MM.1S (cell line): ENCODE measurements at regions not wholly inside any gene's neighbourhood (a gene's known extent, or its start where the extent isn't known, plus 50 kb on each side); places are given as distances from the start of the nearest gene placed in this dataset.
A peak's percentile ranks its signal among the peaks of the same experiment; 100 is the strongest.

Source experiments
- DNase-seq: peaks from one replicate; pipeline ENCODE4 v3.0.0-alpha.2; 2015
- H2AFZ ChIP-seq: fragments of 300-600 bp; sonication (generic); 2 replicates; pipeline ENCODE4 v1.6.0; 2016; ENCODE audit warnings: antibody characterized with exemption, low read length
- H3F3A ChIP-seq: fragments of 300-600 bp; sonication (generic); 2 replicates; pipeline ENCODE4 v1.6.1; 2016; ENCODE audit warnings: mild to moderate bottlenecking, antibody characterized with exemption, low read length, moderate library complexity, mixed read lengths; ENCODE audit not compliant: insufficient read depth
- H3K27ac ChIP-seq: fragments of 300-600 bp; sonication (generic); 2 replicates; pipeline ENCODE4 v1.5.1; 2016; ENCODE audit warnings: mild to moderate bottlenecking, low read length
- H3K27me3 ChIP-seq: fragments of 300-600 bp; sonication (generic); replicated peaks from 2 replicates; pipeline ENCODE4 v1.6.0; 2016; ENCODE audit warnings: low read length; ENCODE audit not compliant: insufficient read depth
- H3K36me3 ChIP-seq: fragments of 300-600 bp; sonication (generic); replicated peaks from 2 replicates; pipeline ENCODE4 v1.6.1; 2016; ENCODE audit warnings: mild to moderate bottlenecking, low read length, mixed read lengths; ENCODE audit not compliant: insufficient read depth
- H3K4me1 ChIP-seq: fragments of 300-600 bp; sonication (generic); 2 replicates; pipeline ENCODE4 v1.6.1; 2016; ENCODE audit warnings: low read length, mixed read lengths
- H3K4me2 ChIP-seq: fragments of 300-600 bp; sonication (generic); 2 replicates; pipeline ENCODE4 v1.6.0; 2016; ENCODE audit warnings: low read depth, low read length
- H3K4me3 ChIP-seq: fragments of 300-600 bp; sonication (generic); 2 replicates; pipeline ENCODE4 v1.5.1; 2016; ENCODE audit warnings: low read length, mixed read lengths
- H3K79me2 ChIP-seq: fragments of 300-600 bp; sonication (generic); 2 replicates; pipeline ENCODE4 v1.6.1; 2016; ENCODE audit warnings: mixed run types, low read length, mixed read lengths
- H3K9ac ChIP-seq: fragments of 300-600 bp; sonication (generic); 2 replicates; pipeline ENCODE4 v1.6.1; 2016; ENCODE audit warnings: low read length, mixed read lengths
- H3K9me2 ChIP-seq: fragments of 300-600 bp; sonication (generic); replicated peaks from 2 replicates; pipeline ENCODE4 v1.6.1; 2016; ENCODE audit warnings: mild to moderate bottlenecking, low read length, mixed read lengths; ENCODE audit not compliant: insufficient read depth
- H3K9me3 ChIP-seq: fragments of 300-600 bp; sonication (generic); replicated peaks from 2 replicates; pipeline ENCODE4 v1.6.1; 2016; ENCODE audit warnings: mild to moderate bottlenecking, low read length, mixed read lengths; ENCODE audit not compliant: insufficient read depth
- H4K20me1 ChIP-seq: fragments of 300-600 bp; sonication (generic); 2 replicates; pipeline ENCODE4 v1.6.1; 2016; ENCODE audit warnings: mild to moderate bottlenecking, low read length, moderate library complexity, mixed read lengths; ENCODE audit not compliant: insufficient read depth
- CTCF ChIP-seq: fragments of 300-600 bp; sonication (generic); IDR thresholded peaks from 2 replicates; pipeline ENCODE4 v1.5.1; 2016; ENCODE audit warnings: antibody characterized with exemption, low read length, mixed read lengths
- EZH2 ChIP-seq: fragments of 300-600 bp; sonication (generic); optimal IDR thresholded peaks from 2 replicates; pipeline ENCODE3; 2017; ENCODE audit warnings: low read depth, mild to moderate bottlenecking, antibody characterized with exemption, low read length, mixed read lengths
- EZH2phosphoT487 ChIP-seq: fragments of 300-600 bp; sonication (generic); IDR thresholded peaks from 2 replicates; pipeline ENCODE4 v1.6.1; 2018; ENCODE audit warnings: antibody characterized with exemption, low read length

- H3K4me3 ChIP-seq, result no peak overlapping the region
- H3K4me1 ChIP-seq, result no peaks in the 10 kb centered on the region
- H3F3A ChIP-seq, result no peaks in the 10 kb centered on the region
- H3K79me2 ChIP-seq, result no peaks in the 10 kb centered on the region
- no peak overlapping the region for H3K4me2 ChIP-seq
- no peaks in the 10 kb centered on the region for H4K20me1 ChIP-seq
- TF ChIP-seq CTCF, result no peak
- TF ChIP-seq EZH2phosphoT487, result no peak
- TF ChIP-seq EZH2, result no peak
- H3K9ac ChIP-seq, result no peak overlapping the region
- no peaks in the 10 kb centered on the region for H3K27me3 ChIP-seq
- no peaks in the 10 kb centered on the region for H3K36me3 ChIP-seq
- no peak for DNase-seq
- H3K27ac ChIP-seq, result no peak overlapping the region
- H3K9me3 ChIP-seq, result no peaks in the 10 kb centered on the region
- H2AFZ ChIP-seq, result no peak overlapping the region
- H3K9me2 ChIP-seq, result no peaks in the 10 kb centered on the region
Observed at GRCh38 chr5:53261245-53261644, 151.7 kb upstream of the MOCS2 start.

GRCh38 chr5:53262348-53262970 lies 152.9 kb upstream of the MOCS2 start:
- H3K4me1 ChIP-seq, result no peaks in the 10 kb centered on the region
- no peaks in the 10 kb centered on the region for H3K9me2 ChIP-seq
- no peaks in the 10 kb centered on the region for H3K36me3 ChIP-seq
- no peak for TF ChIP-seq EZH2
- peak; percentile 22; the same call in 1 of the 2 replicates for TF ChIP-seq CTCF
- H2AFZ ChIP-seq, result no peak overlapping the region
- no peaks in the 10 kb centered on the region for H4K20me1 ChIP-seq
- H3K27me3 ChIP-seq, result no peaks in the 10 kb centered on the region
- no peak overlapping the region for H3K27ac ChIP-seq
- no peak overlapping the region for H3K4me2 ChIP-seq
- no peaks in the 10 kb centered on the region for H3K79me2 ChIP-seq
- H3K9ac ChIP-seq, result no peak overlapping the region
- no peaks in the 10 kb centered on the region for H3K9me3 ChIP-seq
- no peak overlapping the region for H3K4me3 ChIP-seq
- no peak for DNase-seq
- no peaks in the 10 kb centered on the region for H3F3A ChIP-seq

GRCh38 chr5:53263151-53263550 lies 153.6 kb upstream of the MOCS2 start:
- no peaks in the 10 kb centered on the region for H4K20me1 ChIP-seq
- no peaks in the 10 kb centered on the region for H3K27me3 ChIP-seq
- H3K27ac ChIP-seq, result no peak overlapping the region
- no peak overlapping the region for H3K4me2 ChIP-seq
- H2AFZ ChIP-seq, result no peak overlapping the region
- no peak for DNase-seq
- H3K4me3 ChIP-seq, result no peak overlapping the region
- no peaks in the 10 kb centered on the region for H3K79me2 ChIP-seq
- no peaks in the 10 kb centered on the region for H3K36me3 ChIP-seq
- H3K9me2 ChIP-seq, result no peaks in the 10 kb centered on the region
- H3K9ac ChIP-seq, result no peak overlapping the region
- H3K9me3 ChIP-seq, result no peaks in the 10 kb centered on the region
- no peaks in the 10 kb centered on the region for H3K4me1 ChIP-seq
- no peaks in the 10 kb centered on the region for H3F3A ChIP-seq
- TF ChIP-seq EZH2phosphoT487 (no peak), EZH2 (no peak), CTCF (no peak)
